ENCODE measurements at regions not wholly inside any gene's neighbourhood (a gene's known extent, or its start where the extent isn't known, plus 50 kb on each side); places are given as distances from the start of the nearest gene placed in this dataset.

DNA sequence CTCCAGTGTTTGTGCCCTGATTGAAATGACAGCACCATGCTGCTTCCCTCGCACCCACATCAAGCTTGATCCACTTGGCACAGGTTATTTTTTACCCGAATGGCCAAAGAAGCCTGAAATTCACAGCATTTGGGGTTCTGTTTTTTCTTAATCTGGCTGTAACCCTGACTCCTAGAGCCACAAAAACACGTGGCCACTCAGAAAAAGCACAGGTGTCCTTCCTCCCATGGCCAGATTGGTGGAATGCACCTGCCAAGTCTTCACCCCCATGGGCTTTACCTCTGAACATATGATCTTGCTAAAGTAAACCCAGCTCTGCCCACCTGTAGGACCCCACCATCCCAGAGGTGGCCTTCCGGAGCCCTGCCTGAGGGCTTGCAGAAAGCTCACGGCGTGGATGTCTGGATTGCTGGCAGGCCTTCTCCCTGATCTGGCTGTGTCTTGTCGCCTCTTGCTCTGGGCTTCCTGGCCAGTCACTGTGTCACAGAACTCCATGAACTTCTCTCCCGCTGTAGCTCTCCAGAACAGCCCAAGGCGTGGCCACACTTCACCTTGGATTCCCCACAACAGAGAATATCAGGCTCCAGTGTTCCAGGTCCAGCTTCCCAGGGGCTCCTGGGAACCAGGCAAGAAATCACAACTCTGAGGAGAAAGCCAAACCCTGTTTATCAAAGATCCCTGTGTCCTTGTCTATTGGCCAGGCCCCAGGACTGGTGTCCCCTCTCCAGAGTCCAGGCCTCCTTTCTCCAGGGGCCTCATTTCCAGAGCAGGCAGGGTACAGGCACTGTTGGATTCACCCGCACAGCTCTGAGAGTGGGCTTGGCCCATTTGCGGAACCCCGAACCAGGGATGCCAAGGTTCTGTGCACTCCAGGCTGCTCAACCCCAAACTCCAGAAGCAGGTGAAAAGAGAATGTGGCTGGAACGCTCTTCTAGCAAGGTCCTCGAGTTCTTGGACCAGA, 272.5 kb downstream of the SYK start:
- no peak overlapping the region for H3K4me3 ChIP-seq (ENCODE audit: control insufficient read depth, low read depth, low read length)
- DNase-seq (ENCODE audit: low read depth), result no peak
- TF ChIP-seq, protein P1, sequence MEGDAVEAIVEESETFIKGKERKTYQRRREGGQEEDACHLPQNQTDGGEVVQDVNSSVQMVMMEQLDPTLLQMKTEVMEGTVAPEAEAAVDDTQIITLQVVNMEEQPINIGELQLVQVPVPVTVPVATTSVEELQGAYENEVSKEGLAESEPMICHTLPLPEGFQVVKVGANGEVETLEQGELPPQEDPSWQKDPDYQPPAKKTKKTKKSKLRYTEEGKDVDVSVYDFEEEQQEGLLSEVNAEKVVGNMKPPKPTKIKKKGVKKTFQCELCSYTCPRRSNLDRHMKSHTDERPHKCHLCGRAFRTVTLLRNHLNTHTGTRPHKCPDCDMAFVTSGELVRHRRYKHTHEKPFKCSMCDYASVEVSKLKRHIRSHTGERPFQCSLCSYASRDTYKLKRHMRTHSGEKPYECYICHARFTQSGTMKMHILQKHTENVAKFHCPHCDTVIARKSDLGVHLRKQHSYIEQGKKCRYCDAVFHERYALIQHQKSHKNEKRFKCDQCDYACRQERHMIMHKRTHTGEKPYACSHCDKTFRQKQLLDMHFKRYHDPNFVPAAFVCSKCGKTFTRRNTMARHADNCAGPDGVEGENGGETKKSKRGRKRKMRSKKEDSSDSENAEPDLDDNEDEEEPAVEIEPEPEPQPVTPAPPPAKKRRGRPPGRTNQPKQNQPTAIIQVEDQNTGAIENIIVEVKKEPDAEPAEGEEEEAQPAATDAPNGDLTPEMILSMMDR (conservative IDR thresholded peaks at IDR 0.05; ENCODE audit: control insufficient read depth, insufficient read depth, low read depth, low read length), result no peak

DNA sequence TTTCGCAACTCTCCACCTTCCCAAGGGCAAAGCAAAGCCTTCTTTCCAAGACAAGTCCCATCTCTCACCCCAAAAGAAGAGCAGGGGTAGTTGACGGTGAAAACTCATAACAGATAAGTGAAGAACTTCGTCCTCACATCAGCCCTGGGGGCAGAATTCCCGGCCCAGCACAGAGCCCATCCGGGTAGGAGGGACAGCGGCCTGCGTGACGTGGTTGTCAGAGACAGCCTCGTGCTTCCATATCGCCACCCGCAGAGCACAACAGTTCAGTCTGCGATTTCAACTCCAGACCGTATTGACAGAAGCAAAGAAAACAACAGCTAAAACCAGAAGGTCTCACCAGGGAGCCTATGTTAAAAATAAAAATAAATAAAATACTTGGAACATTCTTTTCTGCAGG, 273.2 kb downstream of the SYK start:
- H3K4me3 ChIP-seq (ENCODE audit: control insufficient read depth, low read depth, low read length), result no peak overlapping the region
- TF ChIP-seq, protein P1 (conservative IDR thresholded peaks at IDR 0.05; ENCODE audit: control insufficient read depth, insufficient read depth, low read depth, low read length), result no peak
- no peak for DNase-seq (ENCODE audit: low read depth)

DNA sequence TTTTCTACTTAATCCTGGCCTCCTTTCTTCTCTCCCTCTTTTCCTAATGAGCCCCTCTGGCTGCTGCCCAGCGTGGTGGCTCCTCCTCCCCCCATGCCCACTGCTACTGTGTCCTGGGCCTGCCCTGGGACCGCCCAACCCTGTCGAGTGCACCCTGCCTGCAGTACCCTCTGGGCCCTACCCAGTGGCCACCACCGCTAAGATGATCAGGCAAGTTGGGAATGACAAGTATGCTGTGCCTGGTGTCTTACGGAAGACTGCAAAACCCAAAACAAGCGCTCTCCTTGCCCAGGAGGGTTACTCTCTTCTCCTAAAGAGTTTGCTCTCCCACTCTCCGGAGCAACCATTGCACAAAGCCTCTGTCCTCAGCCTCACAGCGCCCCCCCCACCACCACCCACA, 273.7 kb downstream of the SYK start:
- TF ChIP-seq, protein P1 (conservative IDR thresholded peaks at IDR 0.05; ENCODE audit: control insufficient read depth, insufficient read depth, low read depth, low read length), result no peak
- DNase-seq (ENCODE audit: low read depth), result no peak
- H3K4me3 ChIP-seq (ENCODE audit: control insufficient read depth, low read depth, low read length), result no peak overlapping the region

DNA sequence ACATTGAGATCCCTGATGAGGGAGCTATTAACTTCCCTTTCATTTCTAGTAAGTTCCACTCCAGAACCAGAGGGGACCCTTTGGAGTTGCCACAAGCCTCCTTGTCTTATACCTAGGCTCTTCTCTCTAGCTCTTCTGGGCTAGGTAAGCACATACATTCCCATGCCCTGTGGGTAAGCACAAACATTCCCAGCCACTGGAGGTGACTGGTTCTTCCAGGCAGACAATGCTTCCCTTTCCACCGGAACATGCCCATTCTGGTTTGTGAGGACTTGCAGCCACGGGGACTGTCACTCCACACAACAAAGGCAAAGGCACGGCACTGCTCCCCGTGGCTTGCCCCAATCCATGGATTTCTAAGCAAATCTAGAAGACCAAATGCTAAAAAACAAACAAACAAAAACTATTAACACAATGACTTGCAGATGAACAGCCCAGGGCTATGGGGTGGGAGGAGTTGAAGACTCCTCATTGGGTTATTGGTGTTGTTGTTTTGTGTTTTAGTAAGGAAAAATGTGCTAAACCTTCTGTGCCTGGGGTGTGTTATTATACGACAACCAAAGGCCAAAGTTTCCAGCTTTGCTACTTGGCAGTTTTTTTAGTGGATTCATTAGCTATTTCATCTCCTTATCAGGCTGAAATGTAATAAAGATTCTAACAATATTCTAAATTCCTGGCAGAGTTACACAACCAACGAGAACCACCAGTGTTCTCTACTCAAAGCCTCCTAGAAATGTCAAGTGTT, 276.2 kb downstream of the SYK start:
- H3K4me3 ChIP-seq (ENCODE audit: control insufficient read depth, low read depth, low read length), result no peak overlapping the region
- TF ChIP-seq, protein P1 (conservative IDR thresholded peaks at IDR 0.05; ENCODE audit: control insufficient read depth, insufficient read depth, low read depth, low read length), result no peak
- DNase-seq (ENCODE audit: low read depth), result no peak

DNA sequence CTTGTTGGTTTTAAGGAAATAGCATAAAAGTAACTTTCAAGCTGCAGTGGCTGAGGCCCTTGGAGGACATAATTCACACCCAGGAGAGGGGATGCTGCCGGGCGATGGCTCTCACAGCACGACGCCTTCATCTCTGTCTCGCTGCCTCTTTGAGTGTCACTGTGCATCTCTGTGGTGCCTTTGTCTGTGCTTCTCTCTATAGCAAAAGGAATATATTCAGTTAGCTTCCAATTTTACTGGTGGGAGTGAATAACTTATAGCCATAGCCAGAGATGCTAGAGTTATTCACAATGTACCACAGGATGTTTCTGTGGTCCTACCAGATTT, 276.7 kb downstream of the SYK start:
- no peak overlapping the region for H3K4me3 ChIP-seq (ENCODE audit: control insufficient read depth, low read depth, low read length)
- no peak for DNase-seq (ENCODE audit: low read depth)
- TF ChIP-seq, protein P1 (conservative IDR thresholded peaks at IDR 0.05; ENCODE audit: control insufficient read depth, insufficient read depth, low read depth, low read length), result no peak

DNA sequence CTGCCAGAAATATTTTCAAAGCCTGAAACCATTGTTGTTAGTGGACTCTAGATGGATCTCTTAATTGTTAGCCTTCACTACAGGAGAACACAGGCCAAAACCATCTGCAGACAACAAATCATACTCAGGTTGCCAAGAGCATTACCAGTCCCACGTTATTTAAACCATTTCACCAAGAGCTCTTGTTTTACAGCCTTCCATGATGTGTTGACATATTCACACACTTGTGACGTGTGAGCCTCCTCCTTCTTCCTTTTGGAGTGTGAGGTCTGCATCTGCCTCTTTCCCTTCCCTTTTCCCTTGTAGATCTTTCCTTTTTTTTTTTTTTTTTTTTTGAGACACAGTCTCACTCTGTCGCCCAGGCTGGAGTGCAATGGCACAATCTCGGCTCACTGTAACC, 279.0 kb downstream of the AUH start:
- no peak overlapping the region for H3K4me3 ChIP-seq (ENCODE audit: control insufficient read depth, low read depth, low read length)
- TF ChIP-seq, protein P1 (conservative IDR thresholded peaks at IDR 0.05; ENCODE audit: control insufficient read depth, insufficient read depth, low read depth, low read length), result no peak
- no peak for DNase-seq (ENCODE audit: low read depth)

All from fibroblast of mammary gland (primary cell).